ENCODE measurements at regions not wholly inside any gene's neighbourhood (a gene's known extent, or its start where the extent isn't known, plus 50 kb on each side); places are given as distances from the start of the nearest gene placed in this dataset.

- TF ChIP-seq, protein P1, sequence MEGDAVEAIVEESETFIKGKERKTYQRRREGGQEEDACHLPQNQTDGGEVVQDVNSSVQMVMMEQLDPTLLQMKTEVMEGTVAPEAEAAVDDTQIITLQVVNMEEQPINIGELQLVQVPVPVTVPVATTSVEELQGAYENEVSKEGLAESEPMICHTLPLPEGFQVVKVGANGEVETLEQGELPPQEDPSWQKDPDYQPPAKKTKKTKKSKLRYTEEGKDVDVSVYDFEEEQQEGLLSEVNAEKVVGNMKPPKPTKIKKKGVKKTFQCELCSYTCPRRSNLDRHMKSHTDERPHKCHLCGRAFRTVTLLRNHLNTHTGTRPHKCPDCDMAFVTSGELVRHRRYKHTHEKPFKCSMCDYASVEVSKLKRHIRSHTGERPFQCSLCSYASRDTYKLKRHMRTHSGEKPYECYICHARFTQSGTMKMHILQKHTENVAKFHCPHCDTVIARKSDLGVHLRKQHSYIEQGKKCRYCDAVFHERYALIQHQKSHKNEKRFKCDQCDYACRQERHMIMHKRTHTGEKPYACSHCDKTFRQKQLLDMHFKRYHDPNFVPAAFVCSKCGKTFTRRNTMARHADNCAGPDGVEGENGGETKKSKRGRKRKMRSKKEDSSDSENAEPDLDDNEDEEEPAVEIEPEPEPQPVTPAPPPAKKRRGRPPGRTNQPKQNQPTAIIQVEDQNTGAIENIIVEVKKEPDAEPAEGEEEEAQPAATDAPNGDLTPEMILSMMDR (IDR thresholded peaks at IDR 0.05; ENCODE audit: low read length): no peak
- TF ChIP-seq EZH2 (IDR thresholded peaks at IDR 0.05; ENCODE audit: borderline replicate concordance, low read length): no peak
Measured at GRCh38 chr19:29880498-29881081, 61.4 kb upstream of the URI1 start.
